HL-60/S4 treated with retinoic acid at 250 ng/mL for 4 days and 3 days (cell line): ENCODE measurements at regions not wholly inside any gene's neighbourhood (a gene's known extent, or its start where the extent isn't known, plus 50 kb on each side); places are given as distances from the start of the nearest gene placed in this dataset.

Experiments
- in situ Hi-C: fragments of 300-500 bp; cut with MboI; formaldehyde crosslinking; loops from 2 replicates; pipeline ENCODE4 v1.7.0; 2022; ENCODE audit warnings: low sequenced_read_pairs

- in situ Hi-C loops: no loop called here
These were observed 65.6 kb upstream of the PRICKLE2 start for GRCh38 chr3:64290864-64291263.

GRCh38 chr3:64290161-64290560 lies 64.9 kb upstream of the PRICKLE2 start:
- in situ Hi-C loops: no loop called here

GRCh38 chr3:64289622-64290021 lies 64.4 kb upstream of the PRICKLE2 start:
- in situ Hi-C loops: no loop called here

- in situ Hi-C loops: no loop called here
These were observed 53.4 kb upstream of the PRICKLE2 start for GRCh38 chr3:64278625-64279024.

- in situ Hi-C loops: no loop called here
These were observed 50.9 kb upstream of the PRICKLE2 start for GRCh38 chr3:64276131-64276530.
